CD4-positive, alpha-beta T cell treated with Interleukin-15 for 4 hours (primary cell): ENCODE measurements at regions not wholly inside any gene's neighbourhood (a gene's known extent, or its start where the extent isn't known, plus 50 kb on each side); places are given as distances from the start of the nearest gene placed in this dataset.

Experiments used
- DNase-seq: peaks from one replicate; pipeline ENCODE4 v3.0.0-alpha.2; 2020; ENCODE audit warnings: low spot score

DNA sequence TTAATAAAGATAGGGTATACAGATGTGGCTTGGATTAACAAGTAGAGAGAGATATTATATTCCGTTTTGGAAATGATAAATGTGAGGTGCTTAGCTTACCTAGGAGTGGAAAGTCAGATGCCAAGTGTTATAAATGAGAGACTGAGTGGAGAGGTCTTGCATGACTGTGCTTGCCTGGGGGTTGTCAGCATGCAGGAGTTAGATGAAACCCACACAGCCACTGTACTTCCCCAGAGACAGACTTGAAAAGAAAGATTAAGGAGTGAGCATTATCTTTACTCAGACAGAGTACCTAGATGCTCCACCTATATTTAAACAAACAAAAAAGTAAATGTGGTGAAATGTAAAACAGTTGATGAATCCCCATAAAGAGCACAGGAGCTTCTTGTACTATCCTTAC, 482.7 kb downstream of the RIT2 start:
- DNase-seq = no peak

DNA sequence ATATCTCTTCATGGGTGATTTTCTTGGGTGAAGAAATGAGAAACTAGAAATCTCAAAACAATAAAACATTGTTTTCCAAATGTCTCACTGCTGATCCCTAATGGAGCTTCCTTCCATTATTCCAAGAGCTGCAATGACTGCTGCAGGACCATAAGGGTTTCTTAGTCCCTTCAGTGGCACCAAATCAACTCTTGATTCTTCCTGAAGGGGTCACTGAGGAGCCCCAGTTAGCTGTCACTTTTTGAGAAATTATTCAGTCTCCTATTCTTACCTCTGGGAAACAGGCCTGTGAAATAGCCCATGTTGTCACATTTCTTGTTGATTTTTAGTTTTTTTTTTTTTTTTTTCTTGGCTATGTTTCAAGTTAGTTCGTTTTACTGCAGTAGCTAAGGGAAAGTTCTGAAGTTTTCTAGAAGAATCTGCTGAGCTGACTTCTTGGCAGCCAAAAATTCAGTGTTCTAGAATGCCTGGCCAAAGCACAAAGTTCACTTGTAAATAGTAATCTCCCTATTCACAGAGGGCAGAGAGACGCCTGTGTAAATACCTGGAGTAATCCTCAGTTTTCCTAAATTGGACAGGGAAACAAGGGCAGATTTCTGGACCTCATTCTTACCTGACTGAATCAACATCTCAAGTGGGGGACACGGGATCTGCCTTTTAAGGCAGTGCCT, 480.0 kb downstream of the RIT2 start:
- no peak for DNase-seq

DNA sequence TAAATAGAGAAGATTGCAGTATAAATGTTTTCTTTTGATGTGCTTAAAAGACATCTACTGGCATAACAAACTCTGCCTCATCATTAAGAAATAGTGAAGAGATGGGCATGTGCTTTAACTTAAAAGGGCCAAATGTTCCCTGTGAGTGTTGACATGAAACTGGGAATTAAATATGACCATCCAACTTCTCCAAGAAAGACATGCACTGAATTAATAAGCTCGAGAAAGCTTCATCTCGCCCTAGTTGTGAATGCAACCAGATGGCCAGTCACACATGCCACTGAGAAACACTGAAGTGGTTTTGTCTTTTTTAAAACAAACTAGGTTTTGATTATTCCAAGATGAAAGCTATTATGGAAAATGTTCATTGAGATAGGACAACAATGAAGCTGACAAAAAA, 479.2 kb downstream of the RIT2 start:
- DNase-seq = no peak

DNA sequence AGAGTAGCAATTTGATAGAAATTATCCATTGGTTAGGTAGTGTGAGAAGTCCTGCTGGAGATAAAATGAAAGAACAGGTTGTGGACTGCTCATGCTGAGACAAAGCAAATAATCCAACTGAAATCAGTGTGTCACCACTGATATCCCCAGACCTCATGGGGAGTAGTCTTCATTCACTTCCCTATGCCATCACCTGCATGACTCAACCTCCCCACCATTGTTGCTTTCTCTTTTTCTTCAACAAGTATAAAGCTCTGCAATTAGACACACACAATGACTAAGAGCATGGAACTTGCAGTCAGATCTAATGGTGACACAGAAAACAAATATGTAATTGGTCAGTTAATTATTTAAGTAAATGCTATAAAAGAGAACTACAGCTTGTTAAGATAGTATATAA, 475.3 kb downstream of the RIT2 start:
- DNase-seq = no peak

DNA sequence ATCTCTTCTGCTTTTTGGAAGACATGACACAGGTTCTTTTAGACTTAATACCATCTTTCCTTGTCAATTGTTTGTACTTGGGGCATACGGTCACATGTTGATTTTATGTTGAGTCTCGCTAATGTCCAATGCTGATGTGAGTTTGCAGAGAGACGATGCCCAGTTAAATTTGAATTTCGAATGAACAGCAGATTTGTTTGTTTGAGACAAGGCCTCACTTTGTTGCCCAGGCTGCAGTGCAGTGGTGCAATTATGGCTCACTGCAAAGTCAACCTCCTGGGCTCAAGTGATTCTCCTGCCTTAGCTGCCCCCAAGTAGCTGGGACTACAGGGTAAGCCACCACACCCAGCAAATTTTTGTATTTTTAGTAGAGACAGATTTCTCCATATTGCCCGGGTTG, 473.5 kb downstream of the RIT2 start:
- no peak for DNase-seq

DNA sequence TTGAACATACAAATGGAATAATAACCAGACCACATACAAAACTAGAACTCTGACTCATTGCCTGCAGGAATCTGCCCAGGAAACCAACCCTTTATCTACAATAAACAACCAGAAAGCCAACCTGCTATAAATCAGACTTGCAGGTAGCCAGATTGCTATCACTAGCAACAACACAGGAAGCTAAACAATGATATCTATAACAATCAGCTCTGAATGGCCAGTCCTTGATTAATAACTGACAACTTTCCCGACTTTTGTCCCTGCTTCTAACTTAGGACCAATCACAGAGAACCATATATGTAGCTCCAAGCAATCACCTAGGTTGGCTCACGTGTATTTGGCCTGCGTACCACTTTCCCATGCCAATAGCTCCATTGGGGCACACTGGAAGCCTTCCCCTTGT, 470.8 kb downstream of the RIT2 start:
- no peak for DNase-seq

DNA sequence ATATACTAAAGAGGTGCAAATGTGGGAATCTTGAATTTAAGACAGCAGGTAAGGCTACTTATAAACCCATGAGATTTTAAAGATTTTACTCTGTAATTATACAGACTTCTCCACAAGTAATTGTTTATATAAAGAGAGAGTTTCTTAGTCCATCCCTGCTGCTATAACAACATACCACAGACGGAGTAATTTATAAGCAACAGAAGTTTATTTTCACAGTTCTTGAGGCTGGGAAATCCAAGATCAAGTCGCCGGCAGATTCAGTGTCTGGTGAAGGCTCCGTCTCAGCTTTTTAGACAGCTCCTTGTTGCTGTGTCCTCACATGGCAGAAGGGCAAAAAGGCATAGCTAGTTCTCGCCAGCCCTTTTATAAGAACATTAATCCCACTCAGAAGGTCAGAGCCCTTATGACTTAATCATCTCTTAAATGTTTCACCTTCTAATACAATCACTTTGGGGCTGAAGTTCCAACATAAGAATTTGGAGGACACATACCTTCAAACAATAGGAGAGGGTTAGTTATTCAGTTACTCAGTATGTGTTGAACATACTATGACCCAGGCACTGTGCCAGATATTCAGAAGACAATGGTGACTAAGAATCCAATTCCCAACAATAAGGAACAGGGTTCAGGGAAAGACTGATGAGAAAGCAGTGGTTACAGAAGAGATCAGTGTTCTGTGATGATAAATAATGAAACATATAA, 466.0 kb downstream of the RIT2 start:
- DNase-seq = no peak

DNA sequence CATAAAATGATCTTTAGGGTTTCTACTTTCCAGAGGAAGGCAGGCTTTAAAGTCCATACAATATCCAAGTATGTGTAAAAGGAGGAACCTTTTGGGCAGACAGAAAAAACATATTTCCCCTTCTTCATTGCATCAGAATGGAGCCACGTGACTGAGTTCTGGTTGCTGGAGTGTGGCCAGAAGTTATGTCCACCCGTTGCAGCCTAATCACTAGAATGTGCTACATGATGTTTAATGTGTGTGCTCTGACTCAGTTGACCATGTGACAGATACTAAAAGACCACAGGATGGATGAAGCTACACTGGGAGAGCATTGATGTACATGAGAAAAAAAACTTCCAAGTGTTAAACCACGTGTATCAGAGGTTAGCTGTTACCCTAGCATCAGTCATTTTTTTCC, 460.9 kb downstream of the RIT2 start:
- DNase-seq = no peak

DNA sequence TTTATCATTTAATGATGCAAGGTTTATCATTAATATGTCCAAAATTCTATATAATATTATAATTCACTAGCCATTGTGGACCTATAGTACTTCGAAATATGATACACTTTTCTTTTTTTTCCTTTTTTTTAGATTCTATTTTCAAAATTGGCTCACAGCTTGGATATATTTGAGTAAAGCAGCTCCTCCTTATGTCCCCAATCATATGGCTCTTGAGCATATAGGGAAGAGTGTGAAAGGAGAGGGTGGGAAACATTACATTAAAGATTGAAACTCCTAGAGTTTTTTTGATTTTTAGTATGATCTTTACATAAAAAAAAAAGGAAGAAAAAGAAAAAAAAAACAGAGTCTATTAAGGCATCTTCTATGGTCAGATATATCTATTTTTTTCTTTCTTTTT, 457.9 kb downstream of the RIT2 start:
- no peak for DNase-seq

DNA sequence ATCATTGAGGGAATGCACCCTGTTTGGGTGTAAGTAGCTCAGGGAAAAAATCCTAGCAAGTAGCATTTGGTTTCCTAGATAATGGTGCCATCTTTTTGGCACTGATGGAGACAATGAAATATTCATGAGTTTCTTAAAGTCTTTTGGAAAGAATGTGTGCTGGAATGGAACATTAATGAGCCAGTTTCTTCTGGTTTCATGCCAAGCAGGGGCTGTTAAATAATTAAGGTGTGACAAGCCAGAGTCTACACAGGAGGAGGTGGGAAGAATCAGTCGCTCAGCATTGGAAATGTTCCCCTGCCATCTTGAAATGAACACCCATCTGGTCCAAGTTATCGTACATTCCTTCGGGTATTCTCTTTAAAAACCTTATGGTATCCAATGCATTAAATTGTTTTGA, 457.3 kb downstream of the RIT2 start:
- no peak for DNase-seq

DNA sequence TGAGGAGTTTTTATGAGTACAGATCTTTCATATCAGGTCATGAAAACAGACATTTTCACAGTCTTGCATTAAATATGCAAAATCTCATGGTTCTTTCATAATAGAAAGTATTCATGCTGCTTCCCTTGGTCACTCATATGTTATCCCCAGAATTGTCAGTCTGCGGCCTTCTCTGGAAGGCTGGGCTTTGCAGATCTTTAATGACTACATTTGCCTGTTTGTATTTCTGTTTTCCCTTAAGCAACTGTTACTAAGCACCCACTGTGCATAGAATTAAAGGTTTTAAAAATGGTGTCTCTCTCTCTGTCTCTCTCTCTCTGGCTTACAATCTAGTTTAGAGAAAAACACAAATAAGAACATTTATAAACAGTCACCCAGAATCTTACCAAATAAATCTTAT, 456.3 kb downstream of the RIT2 start:
- no peak for DNase-seq

DNA sequence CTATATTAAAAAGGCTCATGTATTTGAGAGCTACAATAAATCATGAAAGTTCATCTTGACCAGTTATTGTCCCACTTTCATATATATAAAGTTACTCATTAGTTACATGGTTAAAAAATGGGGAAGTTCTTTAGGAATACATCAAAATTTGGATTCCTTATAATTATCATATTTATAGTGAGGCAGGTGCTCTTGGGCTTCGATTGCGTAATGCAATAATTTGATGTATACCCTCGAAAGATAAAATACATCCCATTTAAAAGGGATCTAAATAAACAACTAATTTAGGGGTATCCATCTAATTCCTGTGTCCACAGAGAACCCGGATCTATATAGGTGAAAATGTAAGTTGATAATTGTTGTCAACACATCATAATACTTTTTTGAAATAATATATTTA, 444.6 kb downstream of the RIT2 start:
- DNase-seq = no peak

DNA sequence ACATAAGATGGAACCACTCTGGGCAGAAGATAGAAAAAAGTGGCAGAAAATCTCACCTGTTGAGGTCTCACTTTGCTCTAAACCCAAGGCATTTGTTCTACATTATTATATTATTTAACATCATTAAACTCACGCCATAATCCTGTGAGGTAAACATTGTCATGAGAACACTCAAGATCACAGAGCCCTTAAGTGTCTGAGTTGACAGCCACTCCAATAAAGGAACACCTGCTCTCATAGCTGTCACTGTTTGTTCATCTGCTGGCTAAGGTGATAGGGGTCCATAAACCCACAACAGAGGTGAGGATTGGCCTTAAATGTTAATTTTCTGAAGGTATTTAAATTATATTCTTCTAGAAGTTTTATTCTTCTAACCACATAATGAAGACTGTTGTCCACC, 439.7 kb downstream of the RIT2 start:
- no peak for DNase-seq

DNA sequence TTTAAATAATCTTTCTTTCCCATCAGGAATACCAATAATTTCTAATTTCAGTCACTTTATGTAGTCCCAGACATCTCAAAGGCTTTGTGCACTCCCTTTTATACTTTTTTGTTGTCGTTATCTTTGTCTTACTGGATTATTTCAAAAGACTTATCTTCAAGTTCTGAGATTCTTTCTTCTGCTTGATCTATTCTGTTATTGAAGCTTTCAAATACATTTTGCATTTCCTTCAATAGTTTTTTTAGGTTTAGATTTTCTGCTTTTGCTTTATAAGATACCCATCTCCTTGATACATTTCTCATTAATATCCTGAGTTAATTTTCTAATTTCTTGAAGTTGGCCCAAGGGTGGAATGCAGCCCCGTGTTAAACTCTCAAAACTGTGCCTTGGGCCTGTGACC, 432.4 kb downstream of the RIT2 start:
- no peak for DNase-seq

DNA sequence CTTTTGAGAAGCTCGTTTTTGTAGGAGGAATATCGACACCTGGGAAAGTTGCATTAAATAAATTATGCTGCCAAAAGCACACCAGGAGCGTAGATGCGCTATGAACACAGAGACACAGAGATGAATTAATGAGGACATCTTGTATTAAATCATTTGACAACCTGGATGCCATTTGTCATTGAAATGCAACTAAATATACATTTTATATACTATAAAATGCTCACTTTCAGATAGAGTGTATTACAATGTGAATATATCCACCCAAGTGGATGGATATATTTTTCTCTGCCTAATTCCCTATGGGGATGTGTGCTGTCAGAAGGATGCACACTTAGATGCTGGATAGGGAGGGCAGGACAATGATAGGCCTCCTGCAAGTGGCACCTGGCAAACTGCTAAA, 426.2 kb downstream of the RIT2 start:
- no peak for DNase-seq
